ENCODE measurements at regions not wholly inside any gene's neighbourhood (a gene's known extent, or its start where the extent isn't known, plus 50 kb on each side); places are given as distances from the start of the nearest gene placed in this dataset.

GRCh38 chr1:194474701-194475100 lies 1288.3 kb upstream of the B3GALT2 start:
- TF ChIP-seq CBX2 (IDR thresholded peaks at IDR 0.05; ENCODE audit: borderline replicate concordance, low read depth), result no peak
- no peak for TF ChIP-seq CTCF (IDR thresholded peaks at IDR 0.05)
- TF ChIP-seq RFX5 (IDR thresholded peaks at IDR 0.05), result no peak
- no peak for TF ChIP-seq JUNB (IDR thresholded peaks at IDR 0.05)
- no peak for TF ChIP-seq TP53 (CRISPR knock-in tag; IDR thresholded peaks at IDR 0.05)
- no peak for TF ChIP-seq POLR2A (IDR thresholded peaks at IDR 0.05; ENCODE audit: low read length)
- TF ChIP-seq REST (IDR thresholded peaks at IDR 0.05), result no peak
- TF ChIP-seq ZFP36 (IDR thresholded peaks at IDR 0.05; ENCODE audit: borderline replicate concordance, partially characterized antibody), result no peak
- no peak for TF ChIP-seq FOSL2 (IDR thresholded peaks at IDR 0.05)
- TF ChIP-seq FOSL2 (CRISPR knock-in tag; IDR thresholded peaks at IDR 0.05), result no peak
- no peak for TF ChIP-seq PHF8 (IDR thresholded peaks at IDR 0.05; ENCODE audit: borderline replicate concordance, low read depth)
- no peak for TF ChIP-seq PBX3 (IDR thresholded peaks at IDR 0.05)
- no peak for TF ChIP-seq GATA3 (IDR thresholded peaks at IDR 0.05; ENCODE audit: borderline replicate concordance)

Measured in A549 (cell line).